Thymus (tissue), 11 donors: ENCODE measurements at regions not wholly inside any gene's neighbourhood (a gene's known extent, or its start where the extent isn't known, plus 50 kb on each side); places are given as distances from the start of the nearest gene placed in this dataset.

ENCODE experiments used
- DNase-seq, 9 donors: peaks; one replicate each; pipeline ENCODE4 v3.0.0-alpha.2; 2013; ENCODE audit warnings: low spot score in 9 of 9, low read depth in 6 of 9, missing footprints in 1 of 9
- H3K27ac ChIP-seq, 2 donors: one replicate each; pipeline ENCODE4 v1.5.1; 2013; ENCODE audit warnings: control low read depth in 1 of 2, low read depth in 1 of 2, low read length in 1 of 2, mild to moderate bottlenecking in 1 of 2, moderate library complexity in 1 of 2
- H3K27me3 ChIP-seq, 2 donors: one replicate each; pipeline ENCODE4 v1.5.1; 2013; ENCODE audit warnings: low read length in 1 of 2; ENCODE audit not compliant: control insufficient read depth in 2 of 2, insufficient read depth in 1 of 2
- H3K36me3 ChIP-seq, 2 donors: one replicate each; pipeline ENCODE4 v1.5.1; 2013; ENCODE audit warnings: low read length in 1 of 2, mild to moderate bottlenecking in 1 of 2, moderate library complexity in 1 of 2; ENCODE audit not compliant: control insufficient read depth in 2 of 2, insufficient read depth in 2 of 2
- H3K4me1 ChIP-seq, 2 donors: one replicate each; pipeline ENCODE4 v1.5.1; 2013; ENCODE audit warnings: low read length in 2 of 2; ENCODE audit not compliant: control insufficient read depth in 2 of 2, insufficient read depth in 2 of 2
- H3K4me3 ChIP-seq, 2 donors: one replicate each; pipeline ENCODE4 v1.5.1; 2013; ENCODE audit warnings: low read length in 2 of 2, control low read depth in 1 of 2, mild to moderate bottlenecking in 1 of 2
- H3K9me3 ChIP-seq, 2 donors: one replicate each; pipeline ENCODE4 v1.5.1; 2013; ENCODE audit warnings: low read length in 1 of 2, mild to moderate bottlenecking in 1 of 2; ENCODE audit not compliant: control insufficient read depth in 2 of 2, insufficient read depth in 1 of 2
- WGBS: extraction: QIAGEN DNeasy Blood & Tissue Kit; methylation state at CpG from one replicate; pipeline ENCODE4 v1.1.7; 2013; 5-methylcytosine and 5-hydroxymethylcytosine counted together
- donor health status: healthy.

GRCh38 chr4:75118739-75119138 is 185.8 kb downstream of the PARM1 start:
- no peaks in the 10 kb centered on the region for H3K4me1 ChIP-seq
- no peak overlapping the region for H3K4me3 ChIP-seq
- no peaks in the 10 kb centered on the region for H3K36me3 ChIP-seq
- H3K27me3 ChIP-seq: no peaks in the 10 kb centered on the region
- 96% methylated on average over 4 of the region's 4 CpGs for WGBS
- no peak overlapping the region for H3K27ac ChIP-seq
- peaks cover 0 to 16% of the 10 kb centered on the region in 2 donors for H3K9me3 ChIP-seq
- no peak for DNase-seq

- Histone ChIP-seq H3K9me3 (peaks cover 0 to 4% of the 10 kb centered on the region in 2 donors), H3K4me1 (no peaks in the 10 kb centered on the region), H3K27me3 (no peaks in the 10 kb centered on the region), H3K36me3 (no peaks in the 10 kb centered on the region), H3K27ac (no peak overlapping the region), H3K4me3 (no peak overlapping the region)
- DNase-seq: no peak
- WGBS: 94% methylated on average over 3 of the region's 3 CpGs
Observed at GRCh38 chr4:75110061-75110460, 177.1 kb downstream of the PARM1 start.

GRCh38 chr4:75107755-75108612 is 175.1 kb downstream of the PARM1 start:
- Histone ChIP-seq H3K4me1 (no peaks in the 10 kb centered on the region), H3K27me3 (no peaks in the 10 kb centered on the region), H3K27ac (no peak overlapping the region), H3K4me3 (no peak overlapping the region), H3K36me3 (no peaks in the 10 kb centered on the region), H3K9me3 (peaks cover 0 to 4% of the 10 kb centered on the region in 2 donors)
- no peak for DNase-seq

- H3K4me3 ChIP-seq: no peak overlapping the region
- DNase-seq: no peak
- peaks cover 2 to 13% of the 10 kb centered on the region in 2 donors for H3K9me3 ChIP-seq
- no peaks in the 10 kb centered on the region for H3K27me3 ChIP-seq
- no peaks in the 10 kb centered on the region for H3K4me1 ChIP-seq
- no peaks in the 10 kb centered on the region for H3K36me3 ChIP-seq
- H3K27ac ChIP-seq: no peak overlapping the region
Observed at GRCh38 chr4:75102787-75103085, 169.8 kb downstream of the PARM1 start.

DNA sequence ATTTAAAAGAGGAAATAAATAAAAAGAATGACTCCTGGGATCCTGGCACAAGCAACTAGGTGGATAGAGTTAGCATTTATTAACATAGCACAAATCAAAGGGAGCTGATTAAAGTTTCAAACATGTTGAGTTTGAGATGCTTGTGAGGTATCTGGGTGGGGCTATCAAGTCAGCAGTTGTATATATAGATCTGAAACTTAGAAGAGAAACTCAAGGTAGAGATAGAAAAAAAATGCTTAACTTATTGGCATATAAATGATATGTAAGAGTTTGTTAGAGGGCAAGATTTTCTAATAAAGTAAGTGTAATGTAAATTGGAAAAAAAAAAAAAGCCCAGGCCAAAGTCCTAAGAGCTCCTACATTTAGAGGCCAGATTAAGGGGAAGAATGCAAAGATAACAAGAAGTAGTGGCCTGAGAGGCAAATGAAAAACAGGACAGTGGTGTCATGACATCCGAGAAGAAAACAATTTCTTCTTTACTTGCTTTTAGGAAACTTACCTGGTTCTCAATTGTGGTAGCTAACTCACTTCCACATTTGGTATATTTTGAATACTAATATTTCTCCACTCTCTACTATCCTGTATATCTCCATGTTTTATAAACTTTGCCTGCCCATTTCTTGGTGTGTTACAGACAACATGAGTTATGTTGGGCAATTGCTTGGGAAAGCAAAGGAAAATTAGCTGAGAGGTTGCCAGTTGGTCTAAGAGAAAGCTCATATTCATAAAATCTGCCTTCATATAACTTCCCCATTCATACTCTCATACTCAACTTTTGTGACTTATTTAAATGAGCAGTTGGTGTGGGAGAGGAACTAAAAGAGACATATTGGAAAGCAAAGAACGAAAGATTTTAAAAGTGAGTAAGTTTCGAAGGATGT is 169.2 kb downstream of the PARM1 start:
- 92% methylated on average over 3 of the region's 3 CpGs for WGBS
- DNase-seq: no peak
- no peak overlapping the region for H3K27ac ChIP-seq
- H3K9me3 ChIP-seq: peaks cover 2 to 13% of the 10 kb centered on the region in 2 donors
- no peaks in the 10 kb centered on the region for H3K36me3 ChIP-seq
- H3K4me3 ChIP-seq: no peak overlapping the region
- H3K27me3 ChIP-seq: no peaks in the 10 kb centered on the region
- H3K4me1 ChIP-seq: no peaks in the 10 kb centered on the region
